SK-N-SH (cell line): ENCODE measurements at regions not wholly inside any gene's neighbourhood (a gene's known extent, or its start where the extent isn't known, plus 50 kb on each side); places are given as distances from the start of the nearest gene placed in this dataset.

Experiments
- RAD21 ChIP-seq: IDR thresholded peaks from 2 replicates; pipeline ENCODE4 v1.6.1; 2012; ENCODE audit warnings: mild to moderate bottlenecking, low read length
- SMC3 ChIP-seq: IDR thresholded peaks from 2 replicates; pipeline ENCODE4 v1.6.1; 2012; ENCODE audit warnings: low read depth, low read length, improper control_type of control experiment
- TCF12 ChIP-seq: IDR thresholded peaks from 2 replicates; pipeline ENCODE4 v1.4.0; 2012
- TEAD4 ChIP-seq: IDR thresholded peaks from 2 replicates; pipeline ENCODE4 v1.4.0; 2012; ENCODE audit warnings: mild to moderate bottlenecking, borderline replicate concordance; ENCODE audit not compliant: insufficient read depth
- TF ChIP-seq, protein P1 (sequence below): fragments of 150-350 bp; IDR thresholded peaks from 2 replicates; pipeline ENCODE4 v1.6.1; 2017; ENCODE audit warnings: antibody characterized with exemption, low read length, low read depth, borderline replicate concordance
- TF ChIP-seq, protein P2 (sequence below): fragments of 200-600 bp; sonication (generic); IDR thresholded peaks from 2 replicates; pipeline ENCODE4 v1.6.1; 2017; ENCODE audit warnings: antibody characterized with exemption, mild to moderate bottlenecking, moderate library complexity

DNA sequence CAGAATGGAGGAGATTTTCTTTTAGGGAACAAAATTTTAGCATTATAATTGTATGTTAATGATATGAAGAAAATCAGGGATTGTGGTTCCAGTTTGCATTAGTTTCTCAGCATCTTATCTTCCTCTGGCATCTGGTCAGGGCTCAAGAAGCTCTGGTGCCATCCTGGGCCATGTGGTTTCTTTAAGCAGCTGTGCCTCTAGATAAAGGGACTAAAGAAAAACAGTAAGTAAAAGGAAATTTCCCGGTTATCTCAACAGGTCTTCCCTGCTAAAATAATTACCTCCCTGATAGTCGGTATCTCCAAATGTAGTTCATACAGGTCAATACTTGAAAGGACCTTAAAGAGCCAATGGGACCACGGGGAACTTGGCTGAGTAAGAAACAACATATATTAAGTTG lies 375.1 kb upstream of the RBMS3 start:
- TF ChIP-seq RAD21: no peak
- TF ChIP-seq SMC3: no peak
- TF ChIP-seq TCF12: peak; percentile 10; the same call in 1 of the 2 replicates
- TF ChIP-seq, protein P1, sequence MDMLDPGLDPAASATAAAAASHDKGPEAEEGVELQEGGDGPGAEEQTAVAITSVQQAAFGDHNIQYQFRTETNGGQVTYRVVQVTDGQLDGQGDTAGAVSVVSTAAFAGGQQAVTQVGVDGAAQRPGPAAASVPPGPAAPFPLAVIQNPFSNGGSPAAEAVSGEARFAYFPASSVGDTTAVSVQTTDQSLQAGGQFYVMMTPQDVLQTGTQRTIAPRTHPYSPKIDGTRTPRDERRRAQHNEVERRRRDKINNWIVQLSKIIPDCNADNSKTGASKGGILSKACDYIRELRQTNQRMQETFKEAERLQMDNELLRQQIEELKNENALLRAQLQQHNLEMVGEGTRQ: no peak
- TF ChIP-seq TEAD4: no peak
- TF ChIP-seq, protein P2, sequence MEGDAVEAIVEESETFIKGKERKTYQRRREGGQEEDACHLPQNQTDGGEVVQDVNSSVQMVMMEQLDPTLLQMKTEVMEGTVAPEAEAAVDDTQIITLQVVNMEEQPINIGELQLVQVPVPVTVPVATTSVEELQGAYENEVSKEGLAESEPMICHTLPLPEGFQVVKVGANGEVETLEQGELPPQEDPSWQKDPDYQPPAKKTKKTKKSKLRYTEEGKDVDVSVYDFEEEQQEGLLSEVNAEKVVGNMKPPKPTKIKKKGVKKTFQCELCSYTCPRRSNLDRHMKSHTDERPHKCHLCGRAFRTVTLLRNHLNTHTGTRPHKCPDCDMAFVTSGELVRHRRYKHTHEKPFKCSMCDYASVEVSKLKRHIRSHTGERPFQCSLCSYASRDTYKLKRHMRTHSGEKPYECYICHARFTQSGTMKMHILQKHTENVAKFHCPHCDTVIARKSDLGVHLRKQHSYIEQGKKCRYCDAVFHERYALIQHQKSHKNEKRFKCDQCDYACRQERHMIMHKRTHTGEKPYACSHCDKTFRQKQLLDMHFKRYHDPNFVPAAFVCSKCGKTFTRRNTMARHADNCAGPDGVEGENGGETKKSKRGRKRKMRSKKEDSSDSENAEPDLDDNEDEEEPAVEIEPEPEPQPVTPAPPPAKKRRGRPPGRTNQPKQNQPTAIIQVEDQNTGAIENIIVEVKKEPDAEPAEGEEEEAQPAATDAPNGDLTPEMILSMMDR: no peak
